WTC11 (cell line): ENCODE measurements at regions not wholly inside any gene's neighbourhood (a gene's known extent, or its start where the extent isn't known, plus 50 kb on each side); places are given as distances from the start of the nearest gene placed in this dataset.

ENCODE experiments used
- ATF3 ChIP-seq: sonication (generic); formaldehyde crosslinking; conservative IDR thresholded peaks from 2 replicates; pipeline ENCODE4 v1.8.1; 2022; ENCODE audit warnings: mild to moderate bottlenecking, missing genetic modification reagents
- ELF4 ChIP-seq: sonication (generic); formaldehyde crosslinking; IDR thresholded peaks from 2 replicates; pipeline ENCODE4 v1.8.1; 2022; ENCODE audit warnings: low read depth, mild to moderate bottlenecking, moderate library complexity, missing genetic modification reagents
- NFE2L1 ChIP-seq: sonication (generic); formaldehyde crosslinking; IDR thresholded peaks from 2 replicates; pipeline ENCODE4 v1.8.1; 2023; ENCODE audit warnings: missing genetic modification reagents
- NFYB ChIP-seq: sonication (generic); formaldehyde crosslinking; conservative IDR thresholded peaks from 2 replicates; pipeline ENCODE4 v1.8.0; 2022; ENCODE audit warnings: low read depth, missing genetic modification reagents
- OVOL2 ChIP-seq: fragments of 250-450 bp; sonication (Bioruptor Pico); IDR thresholded peaks from 2 replicates; pipeline ENCODE4 v1.9.0; 2021; ENCODE audit warnings: mild to moderate bottlenecking, borderline replicate concordance
- ZNF219 ChIP-seq: sonication (generic); formaldehyde crosslinking; IDR thresholded peaks from 2 replicates; pipeline ENCODE4 v1.8.0; 2023; ENCODE audit warnings: missing genetic modification reagents, mild to moderate bottlenecking, borderline replicate concordance
- ZNF423 ChIP-seq: fragments of 250-450 bp; sonication (Bioruptor Pico); IDR thresholded peaks from 2 replicates; pipeline ENCODE4 v2.1.2; 2022; ENCODE audit warnings: mild to moderate bottlenecking, moderate library complexity
- TF ChIP-seq, protein P1 (sequence below): fragments of 200-600 bp; IDR thresholded peaks from 2 replicates; pipeline ENCODE4 v1.8.0; 2022; ENCODE audit warnings: antibody characterized with exemption
- TF ChIP-seq, protein P2 (sequence below): sonication (generic); formaldehyde crosslinking; IDR thresholded peaks from 2 replicates; pipeline ENCODE4 v1.8.0; 2022; ENCODE audit warnings: missing genetic modification reagents
- TF ChIP-seq, protein P3 (sequence below): sonication (generic); formaldehyde crosslinking; IDR thresholded peaks from 2 replicates; pipeline ENCODE4 v1.8.1; 2023; ENCODE audit warnings: mild to moderate bottlenecking, missing genetic modification reagents, moderate library complexity

- TF ChIP-seq ZNF423 (CRISPR knock-in tag): no peak
- TF ChIP-seq ZNF219 (CRISPR knock-in tag): no peak
- TF ChIP-seq, protein P1, sequence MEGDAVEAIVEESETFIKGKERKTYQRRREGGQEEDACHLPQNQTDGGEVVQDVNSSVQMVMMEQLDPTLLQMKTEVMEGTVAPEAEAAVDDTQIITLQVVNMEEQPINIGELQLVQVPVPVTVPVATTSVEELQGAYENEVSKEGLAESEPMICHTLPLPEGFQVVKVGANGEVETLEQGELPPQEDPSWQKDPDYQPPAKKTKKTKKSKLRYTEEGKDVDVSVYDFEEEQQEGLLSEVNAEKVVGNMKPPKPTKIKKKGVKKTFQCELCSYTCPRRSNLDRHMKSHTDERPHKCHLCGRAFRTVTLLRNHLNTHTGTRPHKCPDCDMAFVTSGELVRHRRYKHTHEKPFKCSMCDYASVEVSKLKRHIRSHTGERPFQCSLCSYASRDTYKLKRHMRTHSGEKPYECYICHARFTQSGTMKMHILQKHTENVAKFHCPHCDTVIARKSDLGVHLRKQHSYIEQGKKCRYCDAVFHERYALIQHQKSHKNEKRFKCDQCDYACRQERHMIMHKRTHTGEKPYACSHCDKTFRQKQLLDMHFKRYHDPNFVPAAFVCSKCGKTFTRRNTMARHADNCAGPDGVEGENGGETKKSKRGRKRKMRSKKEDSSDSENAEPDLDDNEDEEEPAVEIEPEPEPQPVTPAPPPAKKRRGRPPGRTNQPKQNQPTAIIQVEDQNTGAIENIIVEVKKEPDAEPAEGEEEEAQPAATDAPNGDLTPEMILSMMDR: no peak
- TF ChIP-seq ELF4 (CRISPR knock-in tag): no peak
- no peak for TF ChIP-seq NFE2L1 (CRISPR knock-in tag)
- TF ChIP-seq NFYB (CRISPR knock-in tag): no peak
- TF ChIP-seq, protein P2, sequence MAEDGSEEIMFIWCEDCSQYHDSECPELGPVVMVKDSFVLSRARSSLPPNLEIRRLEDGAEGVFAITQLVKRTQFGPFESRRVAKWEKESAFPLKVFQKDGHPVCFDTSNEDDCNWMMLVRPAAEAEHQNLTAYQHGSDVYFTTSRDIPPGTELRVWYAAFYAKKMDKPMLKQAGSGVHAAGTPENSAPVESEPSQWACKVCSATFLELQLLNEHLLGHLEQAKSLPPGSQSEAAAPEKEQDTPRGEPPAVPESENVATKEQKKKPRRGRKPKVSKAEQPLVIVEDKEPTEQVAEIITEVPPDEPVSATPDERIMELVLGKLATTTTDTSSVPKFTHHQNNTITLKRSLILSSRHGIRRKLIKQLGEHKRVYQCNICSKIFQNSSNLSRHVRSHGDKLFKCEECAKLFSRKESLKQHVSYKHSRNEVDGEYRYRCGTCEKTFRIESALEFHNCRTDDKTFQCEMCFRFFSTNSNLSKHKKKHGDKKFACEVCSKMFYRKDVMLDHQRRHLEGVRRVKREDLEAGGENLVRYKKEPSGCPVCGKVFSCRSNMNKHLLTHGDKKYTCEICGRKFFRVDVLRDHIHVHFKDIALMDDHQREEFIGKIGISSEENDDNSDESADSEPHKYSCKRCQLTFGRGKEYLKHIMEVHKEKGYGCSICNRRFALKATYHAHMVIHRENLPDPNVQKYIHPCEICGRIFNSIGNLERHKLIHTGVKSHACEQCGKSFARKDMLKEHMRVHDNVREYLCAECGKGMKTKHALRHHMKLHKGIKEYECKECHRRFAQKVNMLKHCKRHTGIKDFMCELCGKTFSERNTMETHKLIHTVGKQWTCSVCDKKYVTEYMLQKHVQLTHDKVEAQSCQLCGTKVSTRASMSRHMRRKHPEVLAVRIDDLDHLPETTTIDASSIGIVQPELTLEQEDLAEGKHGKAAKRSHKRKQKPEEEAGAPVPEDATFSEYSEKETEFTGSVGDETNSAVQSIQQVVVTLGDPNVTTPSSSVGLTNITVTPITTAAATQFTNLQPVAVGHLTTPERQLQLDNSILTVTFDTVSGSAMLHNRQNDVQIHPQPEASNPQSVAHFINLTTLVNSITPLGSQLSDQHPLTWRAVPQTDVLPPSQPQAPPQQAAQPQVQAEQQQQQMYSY (CRISPR knock-in tag): no peak
- no peak for TF ChIP-seq OVOL2 (CRISPR knock-in tag)
- TF ChIP-seq, protein P3, sequence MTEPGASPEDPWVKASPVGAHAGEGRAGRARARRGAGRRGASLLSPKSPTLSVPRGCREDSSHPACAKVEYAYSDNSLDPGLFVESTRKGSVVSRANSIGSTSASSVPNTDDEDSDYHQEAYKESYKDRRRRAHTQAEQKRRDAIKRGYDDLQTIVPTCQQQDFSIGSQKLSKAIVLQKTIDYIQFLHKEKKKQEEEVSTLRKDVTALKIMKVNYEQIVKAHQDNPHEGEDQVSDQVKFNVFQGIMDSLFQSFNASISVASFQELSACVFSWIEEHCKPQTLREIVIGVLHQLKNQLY (CRISPR knock-in tag): no peak
- no peak for TF ChIP-seq ATF3
Measured at GRCh38 chr1:209389258-209389657, 194.3 kb upstream of the CAMK1G start.
